ENCODE measurements at regions not wholly inside any gene's neighbourhood (a gene's known extent, or its start where the extent isn't known, plus 50 kb on each side); places are given as distances from the start of the nearest gene placed in this dataset.

DNA sequence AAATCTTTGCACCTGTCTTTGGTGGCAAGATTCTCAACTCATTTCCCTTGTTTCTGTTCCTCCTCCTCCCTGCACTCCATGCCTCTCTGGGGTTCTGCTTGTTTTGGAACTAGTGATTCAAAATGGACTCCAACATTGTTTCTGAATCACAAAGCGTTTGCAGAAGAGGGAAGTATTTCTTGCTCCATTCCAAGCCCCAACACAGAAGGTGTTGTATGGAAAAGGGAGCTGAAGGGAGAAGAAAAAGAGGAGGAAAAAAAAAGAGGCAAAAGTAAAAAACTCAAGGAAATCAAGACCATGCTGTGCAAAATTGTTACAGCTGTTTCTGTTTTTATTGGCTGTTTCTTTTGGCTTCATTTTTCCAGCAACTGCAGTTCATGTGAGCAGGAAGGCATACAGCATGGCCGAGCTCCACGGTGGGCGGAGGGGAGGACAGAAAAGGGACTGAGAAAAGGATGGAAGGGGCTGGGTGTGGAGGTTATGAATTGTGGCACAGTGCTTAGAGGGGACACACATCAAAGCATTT lies 66.9 kb upstream of the PRL start:
- BruUV-seq (replicated peaks) = TSS peak; percentile 41
- 0 out of 2 replicates have a peak overlapping the region, but pooled peaks have one; percentile 10 for H3K4me3 ChIP-seq (ENCODE audit: low read length)
- 0 out of 2 replicates have a peak overlapping the region, but pooled peaks have one; percentile 12 for H2AFZ ChIP-seq (ENCODE audit: low read length)
- peak overlapping the region; percentile 65 for H3K9ac ChIP-seq (ENCODE audit: low read length)
- H3F3A ChIP-seq (ENCODE audit: low read length, unreplicated experiment) = no peaks in the 10 kb centered on the region
- ATAC-seq (no peak; the same call in 1 of the 2 replicates), DNase-seq (no peak)
- TF ChIP-seq, protein P1, sequence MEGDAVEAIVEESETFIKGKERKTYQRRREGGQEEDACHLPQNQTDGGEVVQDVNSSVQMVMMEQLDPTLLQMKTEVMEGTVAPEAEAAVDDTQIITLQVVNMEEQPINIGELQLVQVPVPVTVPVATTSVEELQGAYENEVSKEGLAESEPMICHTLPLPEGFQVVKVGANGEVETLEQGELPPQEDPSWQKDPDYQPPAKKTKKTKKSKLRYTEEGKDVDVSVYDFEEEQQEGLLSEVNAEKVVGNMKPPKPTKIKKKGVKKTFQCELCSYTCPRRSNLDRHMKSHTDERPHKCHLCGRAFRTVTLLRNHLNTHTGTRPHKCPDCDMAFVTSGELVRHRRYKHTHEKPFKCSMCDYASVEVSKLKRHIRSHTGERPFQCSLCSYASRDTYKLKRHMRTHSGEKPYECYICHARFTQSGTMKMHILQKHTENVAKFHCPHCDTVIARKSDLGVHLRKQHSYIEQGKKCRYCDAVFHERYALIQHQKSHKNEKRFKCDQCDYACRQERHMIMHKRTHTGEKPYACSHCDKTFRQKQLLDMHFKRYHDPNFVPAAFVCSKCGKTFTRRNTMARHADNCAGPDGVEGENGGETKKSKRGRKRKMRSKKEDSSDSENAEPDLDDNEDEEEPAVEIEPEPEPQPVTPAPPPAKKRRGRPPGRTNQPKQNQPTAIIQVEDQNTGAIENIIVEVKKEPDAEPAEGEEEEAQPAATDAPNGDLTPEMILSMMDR (conservative IDR thresholded peaks at IDR 0.05; ENCODE audit: low read depth, low read length) = no peak
- TF ChIP-seq EZH2phosphoT487 (IDR thresholded peaks at IDR 0.05; ENCODE audit: borderline replicate concordance, low read length) (no peak), EZH2 (IDR thresholded peaks at IDR 0.05; ENCODE audit: low read length, unreplicated experiment) (no peak)
- H4K20me1 ChIP-seq (ENCODE audit: low read length) = no peaks in the 10 kb centered on the region
- POLR2A ChIA-PET (ENCODE audit: unreplicated experiment) = interaction anchor here (0.6 kb wide), 2 partner anchors 770 to 1420 kb away, joined by 5 to 7 read pairs; partner anchors contain the start of gene SOX4
- H3K9me2 ChIP-seq (replicated peaks; ENCODE audit: low read length) = no peaks in the 10 kb centered on the region
- H3K4me2 ChIP-seq (ENCODE audit: low read length) = peak overlapping the region; percentile 58
- peaks cover 44% of the 10 kb centered on the region for H3K4me1 ChIP-seq (ENCODE audit: insufficient read depth, low read length)
- no peaks in the 10 kb centered on the region for H3K36me3 ChIP-seq (ENCODE audit: low read depth, low read length)
- H3K79me2 ChIP-seq (ENCODE audit: low read length) = no peaks in the 10 kb centered on the region
- CTCF ChIA-PET = interaction anchor here (0.6 kb wide), 1 partner anchor 415 kb away, joined by 3 read pairs; no protein-coding TSS in a partner anchor
- H3K27me3 ChIP-seq (ENCODE audit: low read length) = no peaks in the 10 kb centered on the region
- peak overlapping the region; percentile 94 for H3K27ac ChIP-seq (ENCODE audit: low read length)
- intact Hi-C loops (cut with micrococcal nuclease) = loop anchor here (1.0 to 10.0 kb wide), 8 partner anchors 84 to 1051 kb away; no protein-coding TSS in a partner anchor
- no peaks in the 10 kb centered on the region for H3K9me3 ChIP-seq (ENCODE audit: low read length)

DNA sequence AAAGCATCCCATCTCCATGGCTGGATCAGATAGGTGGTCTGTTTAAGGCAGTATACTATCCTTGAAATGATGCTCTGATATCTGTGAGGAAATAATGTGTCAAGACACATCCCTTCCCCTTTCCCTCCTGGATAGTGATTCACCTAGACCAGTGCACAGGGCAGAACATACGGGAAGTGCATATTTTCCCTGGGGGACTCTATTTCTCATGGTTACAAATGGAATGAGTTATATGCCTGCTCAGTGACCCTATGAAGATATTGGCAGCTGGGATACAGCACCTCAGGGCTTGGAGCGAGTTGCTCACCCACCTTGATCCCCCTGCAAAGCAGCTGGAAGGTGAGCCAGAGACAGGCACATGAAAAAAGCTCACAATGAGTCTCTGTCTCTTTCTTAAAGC lies 67.5 kb upstream of the PRL start:
- CTCF ChIA-PET = no interaction called here
- DNase-seq = peak; percentile 91
- Histone ChIP-seq H3K36me3 (ENCODE audit: low read depth, low read length) (no peaks in the 10 kb centered on the region), H2AFZ (ENCODE audit: low read length) (no peak overlapping the region), H3K4me3 (ENCODE audit: low read length) (no peak overlapping the region), H3K27me3 (ENCODE audit: low read length) (no peaks in the 10 kb centered on the region), H3K4me1 (ENCODE audit: insufficient read depth, low read length) (peaks cover 44% of the 10 kb centered on the region), H3K4me2 (ENCODE audit: low read length) (peak overlapping the region; percentile 58), H3K9me3 (ENCODE audit: low read length) (no peaks in the 10 kb centered on the region), H3K9me2 (replicated peaks; ENCODE audit: low read length) (no peaks in the 10 kb centered on the region), H3F3A (ENCODE audit: low read length, unreplicated experiment) (no peaks in the 10 kb centered on the region), H3K27ac (ENCODE audit: low read length) (peak overlapping the region; percentile 94), H3K9ac (ENCODE audit: low read length) (peak overlapping the region; percentile 65), H4K20me1 (ENCODE audit: low read length) (no peaks in the 10 kb centered on the region), H3K79me2 (ENCODE audit: low read length) (no peaks in the 10 kb centered on the region)
- peak; percentile 56 for ATAC-seq
- POLR2A ChIA-PET (ENCODE audit: unreplicated experiment) = interaction anchor here (0.6 kb wide), 1 partner anchor 1421 kb away, joined by 7 read pairs; no protein-coding TSS in a partner anchor
- no TSS peak for BruUV-seq (replicated peaks)
- TF ChIP-seq EZH2 (IDR thresholded peaks at IDR 0.05; ENCODE audit: low read length, unreplicated experiment) = no peak
- TF ChIP-seq, protein P1 (conservative IDR thresholded peaks at IDR 0.05; ENCODE audit: low read depth, low read length) = no peak
- TF ChIP-seq EZH2phosphoT487 (IDR thresholded peaks at IDR 0.05; ENCODE audit: borderline replicate concordance, low read length) = no peak
- intact Hi-C loops (cut with micrococcal nuclease) = loop anchor here (5.0 to 10.0 kb wide), 6 partner anchors 83 to 1050 kb away; no protein-coding TSS in a partner anchor

DNA sequence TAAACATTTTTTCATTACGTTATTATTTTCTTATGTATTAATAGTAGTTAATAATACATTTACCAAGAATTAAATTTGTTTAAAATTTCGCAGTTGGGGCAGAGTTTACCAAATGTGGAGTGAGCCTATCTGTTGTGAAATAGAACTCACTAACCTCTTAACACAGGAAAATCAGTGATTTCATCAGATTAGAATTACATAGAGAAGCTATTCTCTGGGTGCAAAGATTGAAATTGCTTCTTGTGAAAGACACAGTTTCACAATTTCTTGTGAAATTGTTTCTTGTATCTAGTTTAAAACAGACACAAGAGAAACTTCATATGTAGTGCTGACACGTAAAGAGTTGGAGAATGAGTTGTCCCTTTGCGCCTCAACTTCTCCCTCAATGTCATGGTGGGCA lies 69.4 kb upstream of the PRL start:
- DNase-seq (no peak), ATAC-seq (no peak)
- H3K4me3 ChIP-seq (ENCODE audit: low read length) = no peak overlapping the region
- no peak overlapping the region for H3K27ac ChIP-seq (ENCODE audit: low read length)
- H4K20me1 ChIP-seq (ENCODE audit: low read length) = no peaks in the 10 kb centered on the region
- no TSS peak for BruUV-seq (replicated peaks)
- H3K4me1 ChIP-seq (ENCODE audit: insufficient read depth, low read length) = peaks cover 41% of the 10 kb centered on the region
- no peaks in the 10 kb centered on the region for H3K9me3 ChIP-seq (ENCODE audit: low read length)
- no peak overlapping the region for H3K9ac ChIP-seq (ENCODE audit: low read length)
- H3K36me3 ChIP-seq (ENCODE audit: low read depth, low read length) = no peaks in the 10 kb centered on the region
- H3F3A ChIP-seq (ENCODE audit: low read length, unreplicated experiment) = no peaks in the 10 kb centered on the region
- CTCF ChIA-PET = no interaction called here
- no peak for TF ChIP-seq EZH2 (IDR thresholded peaks at IDR 0.05; ENCODE audit: low read length, unreplicated experiment)
- TF ChIP-seq EZH2phosphoT487 (IDR thresholded peaks at IDR 0.05; ENCODE audit: borderline replicate concordance, low read length) = no peak
- TF ChIP-seq, protein P1 (conservative IDR thresholded peaks at IDR 0.05; ENCODE audit: low read depth, low read length) = no peak
- POLR2A ChIA-PET (ENCODE audit: unreplicated experiment) = no interaction called here
- no peak overlapping the region for H2AFZ ChIP-seq (ENCODE audit: low read length)
- H3K4me2 ChIP-seq (ENCODE audit: low read length) = no peak overlapping the region
- no peaks in the 10 kb centered on the region for H3K27me3 ChIP-seq (ENCODE audit: low read length)
- intact Hi-C loops (cut with micrococcal nuclease) = loop anchor here (10.0 kb wide), 3 partner anchors 221 to 1049 kb away; no protein-coding TSS in a partner anchor
- no peaks in the 10 kb centered on the region for H3K9me2 ChIP-seq (replicated peaks; ENCODE audit: low read length)
- H3K79me2 ChIP-seq (ENCODE audit: low read length) = no peaks in the 10 kb centered on the region

Measured in PC-3 (cell line).